ENCODE measurements at regions not wholly inside any gene's neighbourhood (a gene's known extent, or its start where the extent isn't known, plus 50 kb on each side); places are given as distances from the start of the nearest gene placed in this dataset.

DNA sequence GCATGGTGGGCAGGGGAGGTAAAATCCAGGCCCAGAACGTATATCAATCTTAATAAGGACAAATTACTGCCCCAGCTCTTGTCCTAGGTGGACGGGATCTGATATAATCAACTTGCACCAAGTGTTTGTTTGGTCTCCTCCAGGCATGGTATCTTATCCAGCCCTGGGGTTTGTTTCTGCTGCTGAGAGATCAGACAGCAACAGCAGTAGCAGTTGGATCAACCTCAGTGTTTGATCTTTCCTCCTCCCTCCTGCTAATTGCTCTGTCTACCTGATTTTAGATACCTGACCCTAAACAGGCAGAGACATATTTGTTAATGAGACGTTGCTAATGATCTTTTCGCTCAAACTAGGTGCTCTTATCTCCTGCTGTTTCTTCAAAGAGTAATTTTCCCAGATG is 100.4 kb upstream of the BACH2 start:
- TF ChIP-seq, protein P1, sequence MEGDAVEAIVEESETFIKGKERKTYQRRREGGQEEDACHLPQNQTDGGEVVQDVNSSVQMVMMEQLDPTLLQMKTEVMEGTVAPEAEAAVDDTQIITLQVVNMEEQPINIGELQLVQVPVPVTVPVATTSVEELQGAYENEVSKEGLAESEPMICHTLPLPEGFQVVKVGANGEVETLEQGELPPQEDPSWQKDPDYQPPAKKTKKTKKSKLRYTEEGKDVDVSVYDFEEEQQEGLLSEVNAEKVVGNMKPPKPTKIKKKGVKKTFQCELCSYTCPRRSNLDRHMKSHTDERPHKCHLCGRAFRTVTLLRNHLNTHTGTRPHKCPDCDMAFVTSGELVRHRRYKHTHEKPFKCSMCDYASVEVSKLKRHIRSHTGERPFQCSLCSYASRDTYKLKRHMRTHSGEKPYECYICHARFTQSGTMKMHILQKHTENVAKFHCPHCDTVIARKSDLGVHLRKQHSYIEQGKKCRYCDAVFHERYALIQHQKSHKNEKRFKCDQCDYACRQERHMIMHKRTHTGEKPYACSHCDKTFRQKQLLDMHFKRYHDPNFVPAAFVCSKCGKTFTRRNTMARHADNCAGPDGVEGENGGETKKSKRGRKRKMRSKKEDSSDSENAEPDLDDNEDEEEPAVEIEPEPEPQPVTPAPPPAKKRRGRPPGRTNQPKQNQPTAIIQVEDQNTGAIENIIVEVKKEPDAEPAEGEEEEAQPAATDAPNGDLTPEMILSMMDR (IDR thresholded peaks at IDR 0.05), result no peak
- TF ChIP-seq POLR2A (IDR thresholded peaks at IDR 0.05) (no peak), POLR2AphosphoS5 (IDR thresholded peaks at IDR 0.05; ENCODE audit: insufficient read depth in 1 of 2, low read depth in 1 of 2) (no peak)
